ENCODE measurements at regions not wholly inside any gene's neighbourhood (a gene's known extent, or its start where the extent isn't known, plus 50 kb on each side); places are given as distances from the start of the nearest gene placed in this dataset.

DNA sequence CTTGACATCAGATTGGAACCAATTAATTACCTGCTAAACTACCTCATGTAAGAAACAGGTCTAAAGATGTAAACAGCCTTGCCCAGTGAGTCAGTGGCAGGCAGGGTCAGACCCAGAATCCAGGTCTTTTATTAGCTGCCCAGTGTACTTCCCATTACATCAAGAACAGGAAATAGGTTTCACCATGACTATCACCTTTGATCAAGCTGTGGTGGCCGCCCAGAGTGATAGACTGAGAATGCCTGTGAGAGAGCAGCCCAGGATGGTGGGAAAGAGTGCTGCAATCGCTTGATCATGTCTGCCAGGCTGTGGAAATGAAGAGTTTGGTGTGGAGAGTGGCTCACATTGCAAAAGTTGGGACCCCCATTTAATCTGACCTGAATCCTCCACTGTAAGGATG, 61.3 kb upstream of the PIAS1 start:
- no peak for DNase-seq

DNA sequence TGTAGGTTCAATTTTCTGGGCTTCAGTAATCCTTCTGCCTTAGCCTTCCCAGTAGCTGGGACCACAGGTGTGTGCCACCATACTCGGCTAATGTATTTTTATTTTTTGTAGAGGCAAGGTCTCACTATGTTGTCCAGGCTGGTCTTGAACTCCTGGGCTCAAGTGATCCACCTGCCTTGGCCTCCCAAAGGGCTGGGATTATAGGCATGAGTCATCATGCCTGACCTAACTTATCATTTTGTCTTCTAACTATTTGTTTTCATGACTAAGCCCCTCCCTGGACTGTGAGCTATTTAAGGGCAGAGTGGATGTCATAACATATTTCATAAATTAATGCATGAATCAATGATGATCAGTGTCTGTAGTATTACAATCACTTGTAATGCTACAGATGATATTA, 56.1 kb upstream of the PIAS1 start:
- DNase-seq = no peak

DNA sequence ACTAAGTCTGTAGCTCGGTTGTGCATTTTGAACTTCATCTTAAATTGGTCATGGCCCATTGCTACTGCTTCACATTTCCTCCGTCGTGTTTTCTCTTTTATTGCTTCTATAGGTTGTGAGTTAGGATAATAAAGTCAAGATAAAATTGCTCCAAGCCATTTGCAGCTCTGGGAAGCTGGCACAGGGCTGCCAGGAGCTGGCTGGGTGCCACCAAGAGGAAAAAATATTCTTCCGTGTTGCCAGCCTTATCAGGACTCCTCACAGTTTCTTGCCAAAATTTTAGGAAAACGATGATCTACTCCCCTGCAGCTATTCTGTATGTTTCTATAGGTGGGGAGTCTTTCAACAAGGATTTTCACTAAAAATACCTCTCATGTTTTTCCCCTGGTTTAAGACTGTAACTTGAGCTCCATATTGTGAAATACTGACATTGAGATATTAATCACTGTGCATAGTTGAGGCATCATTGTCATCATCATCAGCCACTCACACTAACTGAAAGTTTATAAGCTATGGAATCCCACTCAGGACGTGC, 55.4 kb upstream of the PIAS1 start:
- DNase-seq = no peak

DNA sequence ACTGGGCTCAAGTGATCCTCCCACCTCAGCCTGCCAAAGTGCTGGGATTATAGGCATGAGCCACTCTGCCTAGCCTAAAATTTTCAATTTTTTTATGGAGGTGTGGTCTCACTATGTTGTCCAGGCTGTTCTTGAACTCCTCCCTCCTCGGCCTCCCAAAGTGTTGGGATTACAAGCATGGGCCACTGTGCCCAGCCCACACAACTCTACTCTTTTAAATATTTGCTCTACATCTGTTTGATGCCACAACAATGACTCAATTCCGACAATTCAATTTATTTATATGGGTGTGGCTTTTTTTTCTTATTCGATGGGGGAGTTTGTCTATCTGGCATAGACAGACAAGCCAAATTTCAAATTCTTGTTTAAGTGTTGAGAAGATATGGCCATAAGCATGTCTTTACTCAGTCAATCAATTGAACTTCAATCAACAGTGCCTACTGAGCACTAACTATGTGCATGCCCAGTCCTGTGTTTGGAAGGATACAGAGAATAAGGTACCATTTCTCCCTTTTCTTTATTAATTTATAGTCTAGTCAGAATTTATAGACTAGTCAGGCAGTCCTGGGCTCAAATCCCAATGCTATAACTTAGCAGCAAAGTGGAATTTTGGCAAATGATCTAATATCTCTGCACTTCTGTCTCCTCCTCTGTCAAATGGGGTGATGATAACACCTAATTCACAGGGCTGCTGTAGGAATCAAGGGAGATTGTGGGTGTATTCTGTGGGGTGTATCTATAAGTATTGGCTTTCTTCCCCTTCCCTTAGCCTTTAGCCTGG, 54.6 kb upstream of the PIAS1 start:
- no peak for DNase-seq

DNA sequence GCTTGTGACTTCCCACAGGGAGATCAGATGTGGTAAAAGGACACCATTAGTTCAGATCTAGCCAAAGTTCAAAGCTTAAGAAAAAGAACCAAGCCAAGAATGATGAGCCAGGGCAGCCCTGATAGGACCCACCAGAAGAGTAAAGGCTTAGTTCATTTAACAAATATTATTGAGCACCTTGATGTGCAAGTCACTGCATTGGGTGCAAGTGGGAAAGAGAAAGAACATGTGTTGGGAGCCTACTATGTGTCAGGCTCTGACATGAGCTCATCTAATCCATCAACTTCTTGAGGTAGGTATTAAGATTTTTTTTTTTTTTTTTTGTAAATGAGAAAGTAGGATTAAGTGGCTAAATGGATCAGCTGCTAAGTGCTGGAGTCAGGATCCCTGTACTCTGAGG, 53.4 kb upstream of the PIAS1 start:
- DNase-seq = no peak

DNA sequence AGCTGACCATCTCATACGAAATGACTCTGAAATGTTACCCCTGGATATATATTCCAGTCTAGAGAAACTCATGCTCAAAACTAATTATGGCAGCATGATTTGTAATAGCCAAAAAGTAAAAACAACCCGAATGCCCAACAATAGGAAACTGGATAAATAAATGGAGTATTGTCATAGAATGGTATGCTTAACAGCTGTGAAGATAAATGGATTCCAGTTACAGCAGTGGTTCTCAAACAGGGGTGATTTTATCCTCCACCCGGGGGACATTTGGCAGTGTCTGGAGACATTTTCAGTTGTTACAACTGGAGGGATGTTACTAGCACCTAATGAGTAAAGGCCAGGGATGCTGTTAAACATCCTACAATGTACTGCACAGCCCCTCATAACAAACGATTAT, 52.3 kb upstream of the PIAS1 start:
- DNase-seq = no peak

DNA sequence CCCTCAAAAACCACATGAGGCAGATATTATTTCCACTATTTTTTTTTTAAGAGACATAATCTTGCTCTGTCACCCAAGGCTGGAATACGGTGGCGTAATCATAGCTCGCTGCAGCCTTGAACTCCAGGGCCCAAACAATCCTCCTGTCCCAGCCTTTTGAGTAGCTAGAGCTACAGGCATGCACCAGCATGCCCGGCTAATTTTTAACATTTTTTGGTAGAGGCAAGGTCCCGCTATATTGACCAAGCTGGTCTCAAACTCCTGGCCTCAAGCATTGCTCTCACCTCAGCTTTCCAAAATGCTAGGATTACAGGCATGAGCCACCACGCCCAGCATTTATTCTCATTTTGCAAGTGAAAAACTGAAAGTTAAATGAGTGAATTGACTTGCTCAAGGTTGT, 50.8 kb upstream of the PIAS1 start:
- DNase-seq = no peak

Data from CD4-positive, alpha-beta T cell treated with Interleukin-15 for 1 hour (primary cell).